ENCODE measurements at regions not wholly inside any gene's neighbourhood (a gene's known extent, or its start where the extent isn't known, plus 50 kb on each side); places are given as distances from the start of the nearest gene placed in this dataset.

DNA sequence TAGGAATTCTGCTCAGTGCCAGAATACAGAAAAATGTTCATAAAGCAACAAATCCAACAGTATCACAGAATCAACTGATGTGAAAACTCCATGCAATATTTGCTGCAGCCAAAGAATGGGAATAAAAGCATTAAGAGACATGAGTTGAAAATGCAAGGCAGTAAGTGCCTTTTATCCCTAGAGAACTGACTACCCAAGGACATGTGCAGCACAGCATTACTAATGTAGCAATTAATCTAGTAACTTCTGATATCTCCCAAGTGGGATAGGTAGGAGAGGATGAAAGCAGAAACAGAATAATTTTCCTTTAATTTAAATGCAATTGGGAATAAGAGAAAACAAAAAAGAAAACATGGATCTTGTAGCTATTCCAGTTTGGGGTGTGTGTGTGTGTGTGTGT, 497.5 kb upstream of the CBLB start:
- no peak for DNase-seq

DNA sequence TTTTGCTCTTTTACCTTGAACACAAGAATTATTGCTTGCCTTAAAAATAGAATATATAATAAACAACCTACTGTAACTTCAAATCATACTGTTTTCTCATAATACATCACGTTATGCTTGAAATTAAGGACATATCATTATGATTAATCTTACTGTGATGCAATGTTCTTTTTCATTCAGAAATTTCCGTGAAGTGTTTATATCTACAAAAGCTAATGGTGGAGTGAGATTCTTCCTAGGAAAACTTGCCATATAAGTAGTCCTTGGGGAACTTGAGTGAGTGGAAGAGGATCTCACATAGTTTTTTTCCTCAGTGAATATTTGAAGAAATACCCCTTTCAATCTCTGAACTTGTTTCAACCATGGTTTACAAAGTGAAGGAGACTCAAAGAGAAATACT, 498.7 kb upstream of the CBLB start:
- DNase-seq = no peak

DNA sequence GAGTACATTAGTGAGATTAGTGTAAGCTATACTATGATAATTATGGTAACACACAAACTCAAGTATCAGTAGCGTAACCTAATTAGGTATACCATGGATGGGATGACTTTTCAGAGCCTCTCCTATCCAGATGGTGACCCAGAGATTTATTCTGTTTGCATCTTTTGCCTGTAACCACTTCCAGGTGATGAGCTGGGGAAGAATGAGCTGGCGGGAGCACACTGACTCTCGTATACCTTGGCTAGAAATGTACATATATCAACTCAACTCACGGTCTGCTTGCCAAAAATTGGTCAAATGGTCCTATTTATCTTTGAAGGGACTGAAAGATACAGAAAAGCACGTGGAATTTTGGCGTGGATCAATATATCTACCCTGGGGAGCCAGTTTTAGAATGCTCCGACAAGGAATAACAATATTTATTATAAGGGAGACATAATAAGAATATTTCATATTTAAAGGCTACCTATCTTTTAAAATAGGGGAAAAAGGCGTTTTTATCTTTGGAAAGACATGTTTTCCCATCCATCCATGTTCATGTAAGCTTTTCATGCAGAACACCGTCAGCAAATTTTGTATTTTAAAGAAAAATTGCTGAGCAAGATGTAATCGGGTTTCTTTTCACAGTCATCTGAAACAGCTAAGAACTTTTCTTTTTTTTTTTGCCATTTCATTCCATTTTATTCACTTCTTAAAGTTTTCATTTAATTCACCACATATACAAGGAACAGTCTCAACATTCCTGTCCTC, 502.6 kb upstream of the CBLB start:
- DNase-seq = no peak

DNA sequence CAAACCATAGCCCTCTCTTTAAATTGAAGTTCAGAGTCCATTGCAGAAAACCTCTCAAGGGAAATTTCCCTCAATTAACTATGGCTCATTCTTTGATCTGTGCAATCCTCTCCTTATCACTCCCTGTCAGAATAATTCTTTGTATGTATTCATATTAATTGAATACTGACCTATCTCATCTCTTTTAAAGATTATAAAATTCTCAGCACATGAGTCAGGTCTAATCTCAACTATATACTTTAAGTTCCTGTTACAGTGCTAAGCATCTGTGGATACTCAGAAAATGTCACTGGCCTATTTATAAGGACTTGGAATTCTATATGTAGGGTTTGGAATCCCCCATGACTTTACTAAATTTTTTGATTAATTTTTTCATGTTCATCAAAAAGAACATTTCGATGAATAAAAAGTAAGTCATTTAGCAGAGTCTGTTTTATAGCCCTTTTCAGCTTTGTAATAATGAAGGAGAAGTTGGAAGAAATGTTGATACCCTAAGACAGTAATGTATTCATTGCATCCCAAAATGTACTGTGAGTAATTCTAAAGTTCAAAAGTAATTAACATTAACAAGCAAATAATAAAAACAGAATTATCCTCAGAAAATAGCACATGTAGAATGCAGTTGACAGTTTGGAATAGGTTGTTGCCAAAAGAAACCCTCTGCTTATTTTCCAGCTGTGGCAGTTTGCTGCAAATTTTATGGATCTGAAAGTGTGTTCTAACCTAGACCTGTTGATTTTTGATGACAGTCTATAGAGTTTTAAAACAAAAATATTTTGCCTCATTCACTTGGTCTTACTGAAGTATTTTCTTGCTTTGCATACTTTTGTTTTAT, 503.4 kb upstream of the CBLB start:
- DNase-seq = no peak

DNA sequence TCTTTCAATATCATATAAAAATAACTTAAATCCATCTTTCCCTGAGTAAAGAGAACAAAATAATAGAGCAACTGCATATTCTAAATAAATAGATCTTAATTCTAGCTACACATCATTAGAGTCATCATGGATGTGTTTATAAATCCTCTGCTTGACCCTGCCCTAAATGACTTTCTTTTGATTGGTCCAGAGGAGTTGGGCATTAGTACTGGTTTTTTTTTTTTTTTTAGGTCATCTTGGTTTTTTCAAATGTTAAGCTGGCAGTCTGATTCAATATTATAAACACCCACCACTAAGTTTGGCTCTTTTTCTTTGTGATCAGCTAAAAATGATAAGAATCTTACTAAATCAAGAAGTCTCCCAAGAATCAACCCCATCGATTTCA, 504.0 kb upstream of the CBLB start:
- no peak for DNase-seq

DNA sequence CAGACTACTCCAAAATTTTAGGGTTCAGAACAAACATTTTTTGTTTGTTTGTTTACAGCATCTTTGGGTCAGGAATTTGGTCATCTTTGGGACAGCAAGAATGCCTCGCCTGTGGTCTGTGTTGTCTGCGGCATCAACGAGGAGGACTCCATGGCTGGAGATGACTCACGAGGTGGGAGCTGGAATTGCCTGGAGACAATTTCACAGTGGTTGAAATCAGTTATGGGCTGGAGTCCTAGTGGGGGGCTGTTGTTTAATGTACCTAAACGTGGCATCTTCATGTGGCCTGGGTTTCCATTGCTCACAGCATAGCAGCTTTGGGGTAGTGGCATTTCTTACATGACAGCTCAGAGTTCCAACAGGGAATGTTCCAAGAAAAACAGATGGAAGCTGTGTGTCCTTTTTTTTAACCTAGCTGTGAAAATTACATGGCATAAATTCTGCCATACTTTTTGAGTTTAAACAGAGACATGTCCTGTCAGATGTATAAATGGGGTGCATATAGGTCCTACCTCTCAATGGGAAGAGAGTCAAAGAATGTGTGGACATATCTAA, 507.3 kb upstream of the CBLB start:
- DNase-seq = no peak

DNA sequence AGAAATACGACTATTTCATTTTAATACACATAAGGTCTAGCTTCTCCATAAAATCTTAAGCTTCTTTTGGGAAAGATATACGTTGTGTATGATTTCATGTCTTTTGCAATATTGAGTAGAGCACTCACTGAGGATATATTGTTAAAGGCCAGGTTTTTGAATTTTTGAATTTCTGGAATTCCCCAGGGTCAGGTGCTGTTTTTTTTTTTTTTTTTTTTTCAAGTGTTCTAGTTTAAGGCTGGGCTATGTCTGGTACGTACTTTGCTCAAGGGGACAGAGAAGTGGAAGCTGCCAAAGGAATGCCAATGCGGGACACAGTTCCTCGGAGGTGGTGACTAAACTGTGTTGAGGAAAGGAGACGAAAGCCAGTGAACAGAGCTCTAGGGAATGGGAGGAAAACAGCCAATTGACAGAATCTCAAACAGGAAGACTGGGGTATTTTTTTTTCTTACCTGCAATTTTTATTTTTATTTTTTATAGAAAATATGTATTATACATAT, 510.5 kb upstream of the CBLB start:
- no peak for DNase-seq

DNA sequence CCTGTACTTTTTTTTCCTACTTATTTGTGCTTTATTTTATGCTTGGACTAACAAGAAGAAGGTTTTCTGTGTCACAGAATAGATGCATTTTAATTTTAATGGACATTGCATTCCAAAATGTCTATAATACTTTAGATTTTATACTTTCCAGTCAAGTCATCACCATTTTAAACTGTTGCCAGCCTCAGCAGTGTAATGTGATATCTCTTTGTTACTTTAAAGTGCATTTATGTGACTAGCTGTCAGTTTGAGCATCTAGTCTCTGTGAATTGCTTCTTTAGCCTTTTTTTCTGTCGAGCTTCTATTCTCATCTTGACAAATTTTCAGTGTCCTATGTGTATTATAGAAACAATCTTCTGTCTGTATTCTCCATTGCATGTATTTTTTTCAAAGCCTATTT, 511.4 kb upstream of the CBLB start:
- no peak for DNase-seq

DNA sequence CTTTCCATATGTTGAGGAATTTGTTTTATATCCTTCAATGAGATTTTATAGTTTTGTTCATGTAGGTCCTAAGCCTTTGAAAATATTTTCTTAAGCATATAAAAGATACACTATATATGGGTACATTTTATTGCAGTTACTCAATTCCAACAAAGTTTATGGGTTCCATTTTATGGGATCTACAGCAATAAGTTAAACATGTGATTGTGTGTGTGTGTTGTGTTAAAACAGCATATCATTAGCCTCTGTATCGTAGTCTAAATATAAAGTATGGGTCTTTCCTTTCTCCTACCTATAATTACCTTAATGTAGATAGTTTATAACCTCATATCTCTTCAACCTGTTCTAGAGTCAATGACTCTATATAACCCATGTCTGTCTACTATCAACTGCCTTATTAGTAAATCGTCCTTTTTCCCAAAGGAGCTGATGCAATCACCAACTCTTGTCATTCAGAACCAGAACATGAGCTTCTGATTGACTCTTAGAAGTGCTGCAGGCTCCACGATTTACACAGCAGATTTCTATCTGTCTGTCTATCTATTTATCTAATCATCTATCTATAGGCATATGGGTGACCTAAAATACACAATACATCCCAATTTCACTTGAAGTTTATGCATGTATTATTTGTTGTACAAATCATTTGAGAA, 512.6 kb upstream of the CBLB start:
- DNase-seq = no peak

DNA sequence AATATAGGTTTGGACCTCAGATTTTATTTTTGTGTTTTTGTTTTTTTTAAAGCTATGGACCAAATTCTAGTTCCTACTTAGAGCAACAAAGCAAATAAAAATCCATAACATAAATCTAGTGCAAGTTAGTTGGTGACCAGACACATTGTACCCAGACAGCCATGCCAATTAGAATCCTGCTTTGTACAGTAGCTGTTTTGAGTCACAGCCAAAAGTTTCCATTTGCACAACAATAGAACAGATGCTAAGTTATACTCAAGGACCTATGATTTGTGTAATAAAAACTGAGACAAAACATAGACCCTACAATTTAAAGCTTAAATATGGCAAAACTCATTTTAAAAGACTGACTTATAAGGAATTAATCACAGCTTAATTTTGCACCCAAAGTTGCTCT, 513.1 kb upstream of the CBLB start:
- no peak for DNase-seq

DNA sequence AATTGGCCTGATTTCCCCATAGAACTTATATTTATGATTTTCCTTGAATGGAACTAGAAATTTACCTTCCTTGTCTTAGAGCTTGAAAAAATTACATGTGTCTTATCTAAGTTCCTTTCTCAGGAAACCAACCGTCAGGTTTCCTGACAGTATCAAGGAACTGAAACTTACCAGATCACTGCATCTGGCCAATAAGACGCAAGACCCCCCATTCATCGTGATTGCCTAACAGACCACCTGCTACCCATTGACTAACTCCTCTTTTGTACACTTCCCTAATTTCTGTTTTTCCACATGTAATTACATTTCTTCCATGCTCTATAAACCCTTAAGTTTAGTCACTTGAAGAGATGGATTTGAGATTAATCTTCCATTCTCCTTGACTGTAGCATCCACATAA, 517.2 kb upstream of the CBLB start:
- DNase-seq = no peak

DNA sequence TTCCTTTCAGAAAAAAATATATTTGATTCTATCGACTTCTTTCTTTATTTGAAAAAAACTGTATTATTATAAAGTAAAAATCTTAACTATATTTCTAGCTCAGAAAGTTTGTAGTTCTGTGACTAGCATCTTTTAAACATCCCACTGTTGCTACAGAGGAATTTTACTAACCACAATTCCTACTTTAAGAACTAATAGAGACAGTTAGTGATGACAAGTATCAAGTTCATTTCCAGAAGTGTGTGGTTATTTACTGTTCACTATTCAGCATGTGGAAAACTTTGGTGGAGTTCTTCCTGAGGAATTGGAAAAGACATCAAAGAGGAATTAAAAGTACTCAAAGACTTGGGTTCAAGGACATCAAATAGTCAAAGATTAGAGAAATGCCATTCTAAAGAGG, 524.1 kb upstream of the CBLB start:
- no peak for DNase-seq

DNA sequence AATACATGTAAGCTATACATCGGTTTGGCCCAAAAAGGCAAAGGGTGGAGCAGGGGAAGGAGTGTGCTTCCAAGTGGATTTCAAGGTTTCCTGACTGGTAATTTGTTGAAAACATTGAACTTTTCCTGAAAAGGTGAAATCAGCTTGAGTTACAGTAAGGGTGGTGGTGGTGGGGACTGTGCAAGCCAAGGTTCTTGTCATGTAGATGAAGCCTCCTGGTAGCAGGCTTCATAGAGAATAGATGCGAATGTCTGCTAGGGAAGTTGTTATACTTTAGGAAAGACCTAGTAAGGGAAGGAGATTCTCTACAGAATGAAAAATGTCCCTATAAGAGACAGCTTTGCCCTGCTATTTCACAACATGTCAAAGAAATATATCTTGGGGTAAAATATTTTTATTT, 528.2 kb upstream of the CBLB start:
- DNase-seq = no peak

DNA sequence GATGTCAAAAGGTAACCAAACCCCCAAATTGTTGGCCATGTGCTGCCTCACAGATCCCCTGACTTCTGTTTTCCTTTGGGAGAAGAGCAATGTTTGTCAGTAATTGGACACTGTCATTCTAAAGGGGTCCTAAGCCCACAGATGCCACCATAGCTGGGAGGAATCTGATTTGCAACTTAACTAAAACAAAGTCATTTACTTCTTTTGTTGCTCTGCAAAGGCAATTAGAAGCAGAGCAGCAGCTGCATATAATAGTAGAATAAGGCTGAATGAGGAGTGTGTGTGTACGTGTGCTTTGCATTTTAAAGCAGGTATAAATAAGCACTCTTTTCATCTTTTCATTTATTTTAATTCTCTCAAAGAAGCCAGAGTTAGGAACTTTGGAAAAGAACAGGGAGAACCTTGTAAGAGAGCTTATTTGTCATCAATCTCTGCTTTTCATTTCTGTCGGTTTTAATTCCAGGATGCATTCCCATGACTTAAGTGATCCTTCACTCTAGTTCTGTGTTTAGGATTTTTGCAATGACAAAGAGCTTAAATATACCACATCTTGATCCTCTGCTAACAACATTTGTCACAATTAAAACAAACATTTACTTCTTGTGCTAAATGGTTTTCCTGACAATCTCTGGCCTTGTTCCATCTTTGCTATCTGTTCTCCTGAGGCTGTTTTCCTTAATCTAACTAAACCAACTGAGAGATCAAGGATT, 530.2 kb upstream of the CBLB start:
- no peak for DNase-seq

DNA sequence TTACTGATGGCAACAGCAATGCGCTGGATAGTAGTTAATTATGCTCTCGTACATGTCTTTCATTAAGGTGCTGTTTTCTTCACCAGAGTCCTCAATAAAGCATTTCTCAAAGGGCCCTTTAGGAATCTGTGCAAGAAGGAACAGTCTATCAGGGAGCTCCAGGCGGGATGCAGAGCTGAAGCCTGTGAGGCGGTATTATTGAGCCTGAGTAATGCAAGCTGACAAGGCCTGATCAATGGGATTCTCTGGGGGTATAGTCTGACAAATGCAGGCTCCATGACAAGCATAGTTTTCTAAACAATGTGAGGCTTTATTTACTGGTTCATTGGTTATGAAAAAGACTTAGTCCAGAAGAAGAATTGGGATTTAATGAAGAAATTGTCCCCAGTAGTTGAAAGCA, 530.9 kb upstream of the CBLB start:
- no peak for DNase-seq

DNA sequence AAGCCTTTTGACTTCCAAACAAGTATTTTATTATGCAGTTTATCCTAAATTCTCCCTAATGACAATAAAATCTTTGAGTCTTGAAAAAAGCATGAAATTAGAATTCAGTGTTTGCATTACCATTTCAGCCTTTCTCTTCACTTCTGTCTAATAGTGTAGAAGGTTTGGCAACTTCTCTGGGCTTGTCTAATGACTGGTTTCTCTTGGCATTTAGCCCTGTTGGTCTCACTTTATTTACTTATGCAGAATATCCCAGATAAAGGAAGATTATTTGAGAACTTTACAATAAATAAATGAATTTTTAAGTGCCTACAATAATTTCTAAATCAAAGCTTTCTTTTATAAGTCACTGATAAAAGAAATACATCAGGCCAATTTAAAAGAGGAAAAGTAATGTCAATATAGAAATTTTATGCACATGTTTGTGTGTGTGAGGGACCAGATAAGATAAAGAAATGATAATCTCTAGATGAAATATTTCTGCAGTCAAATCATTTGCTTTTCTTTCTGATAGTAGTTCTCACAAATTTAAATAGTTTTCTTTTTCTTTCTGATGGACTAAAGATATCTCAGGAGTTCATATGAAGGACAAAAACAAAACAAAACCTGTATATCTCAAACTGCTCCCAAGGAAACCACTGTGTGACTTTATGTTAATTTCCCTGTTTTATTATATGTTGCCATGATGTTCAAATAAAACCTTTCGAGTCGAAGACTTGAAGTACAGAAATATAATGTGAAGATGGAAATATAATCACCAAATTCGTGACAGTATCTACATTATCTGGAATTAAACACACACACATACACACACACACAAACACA, 533.1 kb upstream of the CBLB start:
- DNase-seq = no peak

DNA sequence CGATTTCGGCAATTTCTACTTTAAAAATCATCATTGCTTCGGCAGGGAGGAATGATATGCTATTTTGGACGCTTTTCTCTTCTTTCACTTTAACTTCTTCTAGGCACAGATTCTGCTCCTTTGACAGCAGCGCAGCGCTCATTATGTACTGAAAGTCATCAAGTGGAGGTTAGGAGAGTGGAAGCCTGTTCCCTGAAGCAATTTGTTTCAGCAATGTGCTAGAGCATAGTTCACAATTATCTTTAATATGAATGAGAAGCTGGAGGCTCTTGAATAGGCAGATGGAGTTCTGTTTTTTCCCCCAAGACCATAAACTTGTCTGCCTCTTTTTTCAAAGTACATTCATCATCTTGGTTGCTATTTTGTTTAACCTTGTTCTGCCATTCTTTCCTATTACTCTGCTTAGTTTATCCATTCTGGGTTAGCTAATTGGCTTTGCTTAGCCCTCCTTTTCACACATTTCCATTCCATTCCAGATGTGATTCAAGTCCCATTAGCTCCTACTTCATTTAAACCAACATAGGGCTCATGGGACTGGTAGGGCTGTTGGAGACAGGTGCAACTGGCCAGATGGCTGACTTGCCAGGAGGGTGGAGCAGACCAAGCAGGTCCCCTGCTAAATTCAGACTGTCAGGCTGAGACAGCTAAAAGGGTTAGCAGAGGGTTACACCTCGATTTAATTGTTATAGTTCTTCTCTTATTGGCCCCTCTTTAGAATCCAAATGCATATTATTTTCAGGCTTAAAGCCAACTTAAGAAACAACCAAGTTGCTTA, 534.7 kb upstream of the CBLB start:
- no peak for DNase-seq

DNA sequence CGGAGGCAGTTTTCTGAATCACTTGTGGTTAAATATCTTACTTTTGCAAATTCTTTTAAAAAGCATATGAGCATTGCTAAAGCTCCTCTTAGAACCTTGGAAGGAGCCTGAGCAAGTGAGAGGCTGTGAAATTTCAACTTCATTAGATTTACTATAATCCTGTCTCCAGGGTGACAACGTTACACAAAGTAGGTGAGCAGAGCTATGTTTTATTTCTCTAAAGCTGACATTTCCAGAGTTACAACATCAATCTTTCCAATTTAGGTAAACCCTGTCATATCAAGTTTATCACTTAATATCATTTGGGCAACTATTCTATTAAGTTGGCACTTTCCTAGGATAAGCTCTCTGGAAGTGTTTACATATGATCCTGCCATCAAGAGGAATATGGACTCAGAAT, 544.9 kb upstream of the CBLB start:
- no peak for DNase-seq

DNA sequence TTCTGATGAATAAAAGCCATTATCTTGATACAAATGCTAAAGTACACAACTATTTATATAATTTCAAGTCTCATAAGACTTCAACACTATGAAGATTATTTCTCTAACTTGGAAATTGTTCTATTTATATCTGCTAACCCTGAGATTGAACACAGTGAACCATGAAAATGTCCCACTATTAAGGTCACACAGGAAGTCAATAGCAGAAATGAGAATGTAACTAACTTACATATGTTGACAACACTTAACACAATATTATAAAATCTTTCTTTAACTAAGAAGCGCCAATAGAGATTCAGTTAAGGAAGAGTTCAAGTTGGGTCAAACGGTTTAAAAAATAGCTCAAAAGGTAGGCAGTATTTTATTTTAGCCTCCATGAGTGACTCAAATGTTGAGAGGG, 551.8 kb upstream of the CBLB start:
- DNase-seq = no peak

DNA sequence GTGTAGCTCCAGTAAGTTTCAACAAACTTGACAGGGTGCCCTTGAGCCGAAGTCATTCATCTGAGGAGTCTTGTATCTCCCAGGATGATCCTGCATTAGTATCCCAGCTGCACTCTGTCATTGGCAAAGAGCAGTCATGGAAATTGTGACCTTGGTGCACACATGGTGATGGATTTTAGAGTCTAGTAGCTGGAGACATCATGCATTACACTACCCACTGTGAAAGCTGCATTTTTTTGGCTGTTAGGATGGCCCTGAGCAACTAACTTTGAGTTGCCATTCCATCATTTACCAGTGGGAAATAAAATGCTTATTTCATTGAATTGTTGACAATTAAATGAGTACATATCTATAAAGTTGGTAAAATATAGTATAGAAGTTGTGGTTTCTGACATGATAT, 552.6 kb upstream of the CBLB start:
- DNase-seq = no peak

DNA sequence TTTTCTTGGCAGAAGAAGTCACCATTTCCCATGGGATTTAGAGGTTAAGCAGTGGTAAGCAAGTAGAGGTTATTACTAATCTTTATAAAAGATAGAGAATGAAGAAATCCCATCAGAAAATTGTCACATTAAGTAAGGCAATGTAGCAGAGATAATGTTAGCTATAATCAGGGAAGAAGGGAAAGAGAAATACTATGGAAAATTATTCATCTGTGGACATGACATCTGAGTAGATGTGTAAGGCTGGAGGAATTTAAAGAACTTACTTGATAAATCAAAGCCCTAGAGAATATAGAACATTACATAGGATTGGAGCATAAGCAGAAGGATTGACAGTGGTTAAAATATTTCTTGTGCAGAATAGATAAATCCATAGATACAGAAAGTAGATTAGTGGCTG, 553.1 kb upstream of the CBLB start:
- no peak for DNase-seq

Measured in activated gamma-delta T cell (primary cell).